Coronary artery (tissue), 2 donors: ENCODE measurements at regions not wholly inside any gene's neighbourhood (a gene's known extent, or its start where the extent isn't known, plus 50 kb on each side); places are given as distances from the start of the nearest gene placed in this dataset.

Experiments used
- DNase-seq: peaks from one replicate; pipeline ENCODE4 v3.0.0-alpha.2; 2017; ENCODE audit warnings: low spot score
- H3K27ac ChIP-seq, 2 donors: fragments of 200-600 bp; sonication (generic); one replicate each; pipeline ENCODE4 v1.5.1; 2016 to 2019
- H3K4me3 ChIP-seq: fragments of 200-600 bp; sonication (generic); 2 replicates; pipeline ENCODE4 v1.5.1; 2016; ENCODE audit warnings: mild to moderate bottlenecking, moderate library complexity
- CTCF ChIP-seq: fragments of 200-600 bp; sonication (generic); IDR thresholded peaks from one replicate; pipeline ENCODE4 v1.5.1; 2019; ENCODE audit warnings: antibody characterized with exemption

- Histone ChIP-seq H3K27ac (no peak overlapping the region), H3K4me3 (no peak overlapping the region)
- TF ChIP-seq CTCF, result no peak
- DNase-seq, result no peak
Measured at GRCh38 chr13:107736731-107737130, 478.6 kb downstream of the LIG4 start.

GRCh38 chr13:107736170-107736569 lies 479.2 kb downstream of the LIG4 start:
- Histone ChIP-seq H3K4me3 (no peak overlapping the region), H3K27ac (no peak overlapping the region)
- no peak for TF ChIP-seq CTCF
- DNase-seq, result no peak

- no peak for TF ChIP-seq CTCF
- Histone ChIP-seq H3K27ac (no peak overlapping the region), H3K4me3 (no peak overlapping the region)
- DNase-seq, result no peak
Measured at GRCh38 chr13:107734891-107735625, 480.3 kb downstream of the LIG4 start.

GRCh38 chr13:107733276-107733675 lies 482.1 kb downstream of the LIG4 start:
- no peak for TF ChIP-seq CTCF
- no peak overlapping the region for H3K27ac ChIP-seq
- no peak for DNase-seq
- H3K4me3 ChIP-seq, result no peak overlapping the region

- no peak for TF ChIP-seq CTCF
- H3K27ac ChIP-seq, result no peak overlapping the region
- no peak overlapping the region for H3K4me3 ChIP-seq
- DNase-seq, result no peak
Measured at GRCh38 chr13:107730813-107731212, 484.5 kb downstream of the LIG4 start.

GRCh38 chr13:107721125-107721869 lies 494.0 kb downstream of the LIG4 start:
- Histone ChIP-seq H3K4me3 (no peak overlapping the region), H3K27ac (no peak overlapping the region)
- DNase-seq, result no peak
- no peak for TF ChIP-seq CTCF

- H3K27ac ChIP-seq, result no peak overlapping the region
- DNase-seq, result no peak
- no peak overlapping the region for H3K4me3 ChIP-seq
- TF ChIP-seq CTCF, result no peak
Measured at GRCh38 chr13:107716741-107717140, 498.6 kb downstream of the LIG4 start.
